Activated CD8-positive, alpha-beta memory T cell treated with anti-CD3 and anti-CD28 coated beads for 48 hours (primary cell): ENCODE measurements at regions not wholly inside any gene's neighbourhood (a gene's known extent, or its start where the extent isn't known, plus 50 kb on each side); places are given as distances from the start of the nearest gene placed in this dataset.

Source experiments
- DNase-seq, 3 experiments: peaks; one replicate each; pipeline ENCODE4 v3.0.0-alpha.2; 2020; ENCODE audit warnings: low read depth in 2 of 3, low spot score in 2 of 3

DNA sequence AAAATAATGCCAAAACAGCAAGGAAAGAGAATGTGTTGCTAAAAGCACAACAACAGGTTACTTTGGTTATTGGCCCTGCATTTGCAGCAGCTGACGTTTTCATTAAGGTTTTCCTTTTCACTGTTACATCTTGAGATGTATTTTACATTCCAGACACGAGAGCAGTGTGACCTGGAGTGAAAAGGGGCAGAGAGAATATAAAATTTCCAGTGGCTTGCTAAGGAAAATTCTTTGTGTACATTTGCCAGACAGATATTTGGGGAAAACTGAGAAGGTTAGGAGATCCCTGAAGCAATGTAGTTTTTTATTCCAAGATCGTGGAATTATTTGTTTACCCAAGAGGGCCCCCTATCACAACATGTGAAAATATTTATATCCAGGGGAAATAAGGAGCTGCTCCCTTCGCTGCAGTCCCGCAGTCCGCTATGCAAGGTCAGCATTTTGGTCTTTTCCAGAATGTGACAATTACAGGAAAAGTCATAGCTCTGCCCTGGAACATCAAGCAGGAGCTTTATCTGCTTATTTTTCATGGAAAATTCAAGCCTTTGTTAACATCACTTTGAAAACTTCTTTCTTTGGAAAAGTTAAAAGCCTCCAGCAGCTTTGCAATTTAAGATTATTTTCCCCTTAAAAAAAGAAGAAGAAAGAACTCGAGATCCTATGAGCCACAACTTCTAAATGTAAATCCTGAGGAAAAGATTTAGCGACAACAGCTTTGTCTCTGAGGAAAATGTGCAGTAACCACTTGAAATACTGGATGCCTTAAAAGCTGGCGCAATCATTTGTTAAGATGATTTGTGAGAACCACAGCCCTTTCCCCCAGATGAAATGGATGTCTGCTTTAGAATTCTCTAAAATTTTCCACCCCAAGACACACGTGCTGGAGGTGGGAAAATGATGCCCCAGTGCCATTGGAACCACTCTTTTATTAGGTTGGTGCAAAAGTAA, 256.4 kb upstream of the TPM1 start:
- DNase-seq = no peak

DNA sequence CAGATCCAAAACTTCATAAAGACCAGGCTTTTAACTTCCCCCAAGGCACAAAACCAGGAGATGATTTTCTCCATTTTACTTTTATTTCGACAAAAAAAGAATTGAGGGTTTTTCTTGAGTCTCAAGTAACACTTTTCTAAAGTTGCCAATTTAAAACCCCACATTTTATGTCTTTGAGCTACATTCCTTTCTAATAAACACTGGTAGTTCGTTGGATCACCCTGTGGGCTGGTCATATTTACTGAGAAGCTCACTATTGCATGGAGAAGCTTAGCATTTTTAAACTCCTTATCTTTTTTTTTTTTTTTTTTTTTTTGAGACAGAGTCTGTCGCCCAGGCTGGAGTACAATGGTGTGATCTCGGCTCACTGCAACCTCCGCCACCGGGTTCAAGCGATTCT, 255.1 kb upstream of the TPM1 start:
- DNase-seq = no peak

DNA sequence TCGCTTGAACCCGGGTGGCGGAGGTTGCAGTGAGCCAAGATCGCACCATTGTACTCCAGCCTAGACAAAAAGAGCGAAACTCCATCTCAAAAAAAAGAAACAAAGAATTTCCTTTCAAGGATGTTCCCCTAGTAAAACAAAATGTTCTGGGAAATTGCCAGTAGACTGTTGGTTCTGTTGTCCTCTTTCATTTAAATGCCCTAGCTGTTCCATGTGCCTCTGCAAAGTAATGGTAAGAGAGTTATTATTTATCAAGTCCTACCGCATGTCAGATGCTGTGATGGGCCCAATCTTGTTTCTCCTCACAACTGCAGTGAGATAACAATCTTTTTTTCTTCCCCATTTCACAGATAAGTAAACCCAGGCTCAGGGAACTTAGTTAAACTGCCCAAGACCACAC, 254.3 kb upstream of the TPM1 start:
- DNase-seq = no peak

DNA sequence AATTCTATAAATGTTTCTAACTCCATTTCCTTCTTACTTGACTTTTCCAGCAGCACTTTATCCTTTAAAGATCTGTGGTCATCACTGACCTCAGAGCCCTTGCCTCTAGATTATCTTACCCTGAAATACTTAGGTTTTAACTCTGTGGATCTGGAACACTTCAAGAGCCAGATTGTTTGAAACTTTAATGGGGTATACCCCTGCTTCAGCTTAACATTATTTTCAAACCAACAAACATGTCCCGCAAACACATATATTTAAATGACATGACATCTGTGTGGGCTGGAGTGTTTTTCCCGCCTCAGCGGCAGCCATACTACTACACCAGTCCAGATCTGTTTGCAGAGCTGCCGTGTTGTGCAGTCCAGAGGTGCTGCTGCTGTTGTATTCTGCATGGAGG, 252.0 kb upstream of the TPM1 start:
- no peak for DNase-seq

DNA sequence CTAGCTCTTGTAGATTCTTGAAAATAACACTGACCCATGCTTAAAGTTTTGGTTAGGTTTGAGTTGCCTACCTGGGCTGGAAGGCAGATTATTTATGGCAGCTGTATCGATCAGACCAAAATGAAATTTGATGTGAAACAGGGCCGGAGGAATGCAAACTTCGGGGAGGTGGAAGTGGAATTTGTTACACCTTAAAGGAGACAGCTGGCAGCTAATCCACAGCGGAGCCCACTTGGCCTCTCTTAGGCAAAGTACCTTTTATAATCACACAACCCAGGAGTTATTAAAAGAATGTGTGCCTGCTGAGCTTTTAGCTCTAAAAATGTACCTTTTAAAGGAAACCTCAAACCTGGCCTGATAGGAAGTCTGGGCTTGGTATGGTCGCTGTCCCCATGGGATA, 250.9 kb upstream of the TPM1 start:
- DNase-seq = no peak

DNA sequence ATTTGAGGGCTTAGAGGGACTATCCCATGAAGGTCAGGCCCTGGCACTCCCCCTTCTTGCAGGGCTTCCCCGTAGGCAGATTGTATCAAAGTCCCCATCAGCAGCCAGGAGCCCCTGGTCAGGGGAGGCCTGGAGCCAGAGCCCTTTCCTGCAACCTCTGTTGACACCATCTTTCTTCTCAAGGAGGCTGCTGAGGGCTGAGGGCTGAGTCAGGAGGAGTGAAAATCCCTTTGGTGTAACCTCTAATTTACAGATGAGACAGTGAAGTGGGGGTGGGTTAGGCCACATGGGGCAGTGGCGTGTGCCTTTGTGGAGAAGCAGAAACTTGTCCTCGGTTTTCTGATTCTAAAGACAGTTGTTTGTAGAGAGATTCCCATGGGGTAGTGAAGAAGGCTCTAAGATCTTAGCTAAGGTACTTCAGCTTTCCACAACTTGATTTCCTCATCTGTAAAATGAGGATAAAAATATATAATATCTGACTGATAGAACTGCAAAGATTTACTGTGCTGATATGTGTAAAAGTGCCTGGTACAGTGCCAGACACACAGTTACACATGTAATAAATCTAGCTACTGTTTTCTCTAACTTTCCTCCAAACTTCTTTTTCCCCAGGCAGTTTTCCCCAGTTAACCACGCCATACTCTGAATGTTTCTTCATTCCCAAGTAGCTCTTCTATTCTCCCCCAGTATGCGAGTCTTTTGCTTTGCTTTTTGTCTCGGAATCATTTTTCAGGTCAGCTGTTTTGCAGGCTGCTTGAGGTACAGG, 249.4 kb upstream of the TPM1 start:
- DNase-seq = no peak

DNA sequence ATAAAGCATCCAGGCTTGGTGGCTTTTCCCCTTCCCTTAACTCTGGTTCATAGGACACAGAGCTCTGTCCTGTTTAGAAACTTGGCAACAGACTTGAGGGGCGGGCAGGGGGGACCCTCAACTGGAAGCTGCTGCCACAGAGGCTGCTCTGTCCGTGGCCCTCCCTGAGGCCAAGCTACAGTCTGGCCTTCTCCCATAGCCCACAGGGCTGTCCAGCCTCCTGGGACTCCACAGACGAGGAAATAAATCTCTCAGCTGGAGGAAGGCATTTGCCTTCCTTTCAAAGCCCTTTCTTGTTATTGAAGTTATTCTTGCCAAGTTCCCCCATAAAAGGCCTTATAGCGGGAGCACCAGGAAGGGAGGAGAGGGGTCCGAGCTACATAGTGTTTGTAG, 248.8 kb upstream of the TPM1 start:
- no peak for DNase-seq

DNA sequence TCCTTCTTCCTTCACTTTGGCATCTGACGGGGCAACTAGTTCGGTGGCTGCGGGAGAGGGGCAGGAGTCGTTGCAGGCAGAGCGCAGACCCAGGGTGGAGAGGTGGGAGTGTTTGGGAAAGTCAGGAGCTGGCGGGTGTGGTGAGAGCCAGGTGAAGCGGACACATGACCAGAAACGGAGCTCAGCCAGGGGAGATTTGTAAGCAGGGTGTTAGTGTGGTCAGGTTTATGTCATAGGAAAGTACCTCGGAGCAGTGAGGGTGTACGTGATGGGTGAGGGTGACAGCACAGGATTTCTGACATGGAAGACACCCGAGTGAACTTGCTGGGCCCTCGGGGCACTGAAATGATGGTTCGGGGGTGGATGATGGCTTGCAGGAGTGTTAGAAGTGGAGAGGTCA, 247.4 kb upstream of the TPM1 start:
- DNase-seq = no peak

DNA sequence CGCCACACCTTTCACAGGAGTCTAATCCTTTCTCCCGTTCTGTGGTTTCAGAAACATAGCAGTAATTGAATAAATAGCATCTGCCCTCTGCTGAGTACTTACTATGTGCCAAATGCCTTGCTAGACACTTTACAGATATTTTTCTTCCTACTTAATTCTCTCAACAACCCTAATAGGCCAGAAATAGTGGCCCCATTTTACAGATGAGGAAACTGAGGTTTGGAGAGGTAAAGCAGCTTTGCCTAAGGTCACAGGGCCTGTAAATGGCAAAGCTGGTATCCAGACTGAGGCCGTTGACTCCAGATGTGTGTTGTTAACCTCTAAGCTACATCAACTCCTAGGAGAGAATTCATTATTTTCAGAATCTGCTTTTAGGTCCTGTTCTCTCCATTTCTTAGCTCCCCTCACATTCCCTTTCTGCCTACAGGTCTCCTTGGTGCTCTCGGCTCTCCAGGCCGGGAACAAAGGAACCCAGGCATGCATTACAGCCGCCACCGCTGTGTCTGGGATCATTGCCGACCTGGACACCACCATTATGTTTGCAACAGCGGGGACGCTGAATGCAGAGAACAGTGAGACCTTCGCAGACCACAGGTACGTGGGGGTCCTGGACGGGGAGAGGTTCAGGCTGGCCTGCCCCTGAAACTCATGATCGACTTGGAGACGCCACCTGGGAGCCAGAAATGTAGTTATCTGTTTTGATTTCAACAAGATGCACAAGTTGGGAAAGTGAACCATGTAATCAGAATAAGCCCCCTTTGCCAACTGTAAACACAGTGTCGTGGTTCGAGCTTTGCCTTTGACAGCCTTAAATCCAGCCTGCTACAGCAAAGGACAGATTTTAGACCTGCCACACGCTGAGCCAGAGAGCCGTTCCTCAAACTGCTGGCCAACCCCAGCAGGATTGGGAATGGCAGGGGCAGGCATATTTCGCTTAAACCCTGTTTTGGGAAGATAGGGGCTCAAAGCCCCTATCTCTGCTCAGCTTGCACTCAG, 246.5 kb upstream of the TPM1 start:
- no peak for DNase-seq

DNA sequence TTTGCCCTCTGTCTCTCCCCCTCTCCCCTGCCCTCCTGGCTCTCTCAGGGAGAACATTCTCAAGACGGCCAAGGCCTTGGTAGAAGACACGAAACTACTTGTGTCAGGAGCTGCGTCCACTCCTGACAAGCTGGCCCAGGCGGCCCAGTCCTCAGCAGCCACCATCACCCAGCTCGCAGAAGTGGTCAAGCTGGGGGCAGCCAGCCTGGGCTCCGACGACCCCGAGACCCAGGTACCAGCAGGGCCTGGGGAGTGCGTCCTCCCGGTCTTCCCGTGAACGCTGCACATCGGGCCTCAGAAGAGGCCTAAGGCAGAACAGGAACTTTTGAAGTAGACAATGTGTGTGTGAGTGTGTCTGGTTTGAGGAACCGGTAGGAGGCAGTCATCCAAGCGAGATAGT, 245.4 kb upstream of the TPM1 start:
- DNase-seq = no peak

DNA sequence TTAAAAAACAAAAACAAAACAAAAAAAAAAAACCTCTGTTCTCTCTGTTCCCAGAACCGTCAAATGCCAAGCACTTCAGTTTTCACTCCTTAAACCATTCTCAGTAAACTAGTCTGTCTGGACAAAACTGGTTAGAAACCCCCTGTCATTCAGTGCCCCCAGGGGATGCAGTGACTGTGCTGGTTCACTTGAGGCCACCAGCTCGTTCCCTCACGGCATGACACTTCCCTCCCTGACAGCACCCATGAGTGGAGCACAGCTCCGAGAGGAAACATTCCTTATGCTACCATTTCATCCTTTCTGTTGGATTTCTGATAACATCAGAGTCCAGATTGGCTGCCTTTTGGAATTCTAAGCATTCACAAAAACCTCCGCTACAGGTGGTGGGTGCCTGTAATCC, 244.0 kb upstream of the TPM1 start:
- no peak for DNase-seq

DNA sequence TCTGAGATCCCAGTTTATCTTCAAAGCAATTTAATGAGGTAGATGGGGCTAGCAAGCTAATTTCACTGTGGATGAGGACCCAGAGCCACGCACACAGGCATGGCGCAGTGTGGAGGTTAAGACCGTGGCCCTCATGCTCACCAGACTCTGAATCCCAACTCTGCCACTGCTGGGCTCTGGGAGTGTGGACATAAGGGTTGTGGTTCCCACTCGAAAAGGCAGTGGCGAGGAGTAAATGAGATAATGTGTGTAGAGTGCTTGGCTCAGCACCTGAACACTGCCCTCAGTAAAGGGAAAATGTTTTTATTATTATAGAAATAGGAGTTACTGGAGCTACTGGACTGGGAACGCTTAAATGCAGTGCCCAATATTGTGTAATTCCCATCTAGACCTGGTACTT, 243.5 kb upstream of the TPM1 start:
- no peak for DNase-seq

DNA sequence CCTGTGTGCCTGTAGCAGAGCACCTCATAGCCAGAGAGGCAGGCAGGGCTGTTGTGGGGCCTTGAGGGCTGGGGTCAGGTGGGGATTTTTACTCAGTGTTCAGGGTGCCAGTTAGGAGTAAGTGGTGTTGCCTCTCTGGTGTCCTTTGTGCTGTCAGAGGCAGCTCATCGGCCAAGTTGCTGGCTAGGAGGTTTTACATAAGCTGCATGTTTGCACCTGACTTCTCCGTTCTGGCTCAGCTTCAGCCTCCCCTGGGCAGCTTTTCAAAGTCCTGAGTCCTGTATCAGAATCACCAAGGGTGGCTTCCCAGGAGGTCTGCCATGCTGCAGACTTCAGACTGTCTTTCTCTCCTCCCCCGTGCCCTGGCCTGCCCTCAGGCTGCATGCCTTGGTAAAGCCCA, 242.6 kb upstream of the TPM1 start:
- no peak for DNase-seq

DNA sequence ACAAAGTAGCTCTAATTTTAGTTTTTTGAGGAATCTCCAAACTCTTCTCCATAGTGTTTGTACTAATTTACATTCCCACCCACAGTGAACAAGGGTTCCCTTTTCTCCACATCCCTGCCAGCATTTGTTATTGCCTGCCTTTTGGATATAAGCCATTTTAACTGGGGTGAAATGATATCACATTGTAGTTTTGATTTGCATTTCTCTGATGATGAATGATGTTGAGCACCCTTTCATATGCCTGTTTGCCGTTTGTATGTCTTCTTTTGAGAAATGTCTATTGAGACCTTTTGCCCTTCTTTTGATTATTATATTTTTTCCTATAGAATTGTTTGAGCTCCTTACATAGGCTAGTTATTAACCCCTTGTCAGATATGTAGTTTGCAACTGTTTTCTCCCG, 239.9 kb upstream of the TPM1 start:
- DNase-seq = no peak

DNA sequence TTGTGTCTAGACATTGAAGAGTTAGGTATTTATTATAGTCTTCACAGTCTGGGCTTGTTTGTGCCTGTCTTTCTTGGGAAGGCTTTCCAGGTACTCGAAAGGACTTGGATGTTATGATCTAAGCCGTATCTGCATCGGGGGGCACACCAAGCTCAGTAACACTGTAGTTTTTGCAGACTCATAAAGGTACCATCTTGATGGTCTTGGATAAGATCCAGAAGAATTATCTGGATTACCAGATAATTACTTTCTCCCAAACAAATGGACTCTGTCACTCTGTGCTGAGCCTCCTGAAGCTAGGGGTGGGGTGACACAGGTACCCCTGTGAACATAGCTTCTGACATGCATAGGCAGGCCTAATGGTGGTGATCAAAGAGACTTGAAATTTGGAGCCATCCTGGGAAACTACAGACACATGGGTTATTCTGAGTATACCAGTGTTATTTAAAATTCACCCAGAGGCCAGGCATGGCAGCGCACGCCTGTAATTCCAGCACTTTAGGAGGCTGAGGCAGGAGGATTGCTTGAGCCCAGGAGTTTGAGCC, 238.6 kb upstream of the TPM1 start:
- DNase-seq = no peak

DNA sequence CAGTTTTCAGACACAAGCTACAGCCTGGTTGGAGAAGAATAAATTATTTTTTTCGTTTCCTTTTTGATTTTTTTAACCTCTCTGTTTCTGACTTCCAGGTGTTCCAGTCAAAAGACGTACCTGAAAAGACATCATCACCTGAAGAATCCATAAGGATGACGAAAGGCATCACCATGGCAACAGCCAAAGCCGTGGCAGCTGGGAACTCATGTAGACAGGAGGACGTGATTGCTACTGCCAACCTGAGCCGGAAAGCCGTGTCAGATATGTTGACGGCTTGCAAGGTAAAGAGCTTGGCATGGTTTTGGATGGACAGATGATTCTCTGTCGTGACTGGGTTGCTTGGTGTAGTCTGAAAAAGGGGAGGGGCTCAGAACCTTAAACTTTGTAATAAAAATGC, 237.0 kb upstream of the TPM1 start:
- DNase-seq = no peak

DNA sequence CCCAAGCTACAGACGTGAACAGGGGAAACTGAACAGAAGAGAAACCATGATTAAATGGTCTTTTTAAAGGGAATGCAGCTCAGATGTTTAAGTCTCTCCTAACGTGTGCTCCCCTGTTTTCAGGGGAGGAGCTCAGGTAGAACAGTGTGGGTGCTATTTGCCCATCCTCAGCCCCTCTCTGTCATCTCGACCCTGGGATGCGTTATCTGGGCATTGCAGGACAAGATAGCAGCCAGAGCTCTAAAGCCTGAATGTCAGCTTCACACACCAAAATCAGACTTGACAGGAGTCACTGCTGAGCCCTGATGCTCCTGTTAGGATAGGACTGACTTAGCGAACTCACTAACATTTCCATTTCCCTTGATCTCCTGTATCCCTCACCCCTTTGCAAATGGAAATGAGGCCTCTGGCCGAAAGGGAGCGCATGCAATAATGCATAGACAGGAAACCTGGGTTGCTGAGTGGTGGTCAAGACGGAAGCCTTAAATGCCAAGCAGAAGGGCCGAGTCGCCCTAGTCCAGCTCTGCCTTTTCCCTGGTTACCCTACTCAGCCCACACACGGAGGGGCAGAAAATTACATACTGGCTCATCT, 234.9 kb upstream of the TPM1 start:
- DNase-seq = no peak

DNA sequence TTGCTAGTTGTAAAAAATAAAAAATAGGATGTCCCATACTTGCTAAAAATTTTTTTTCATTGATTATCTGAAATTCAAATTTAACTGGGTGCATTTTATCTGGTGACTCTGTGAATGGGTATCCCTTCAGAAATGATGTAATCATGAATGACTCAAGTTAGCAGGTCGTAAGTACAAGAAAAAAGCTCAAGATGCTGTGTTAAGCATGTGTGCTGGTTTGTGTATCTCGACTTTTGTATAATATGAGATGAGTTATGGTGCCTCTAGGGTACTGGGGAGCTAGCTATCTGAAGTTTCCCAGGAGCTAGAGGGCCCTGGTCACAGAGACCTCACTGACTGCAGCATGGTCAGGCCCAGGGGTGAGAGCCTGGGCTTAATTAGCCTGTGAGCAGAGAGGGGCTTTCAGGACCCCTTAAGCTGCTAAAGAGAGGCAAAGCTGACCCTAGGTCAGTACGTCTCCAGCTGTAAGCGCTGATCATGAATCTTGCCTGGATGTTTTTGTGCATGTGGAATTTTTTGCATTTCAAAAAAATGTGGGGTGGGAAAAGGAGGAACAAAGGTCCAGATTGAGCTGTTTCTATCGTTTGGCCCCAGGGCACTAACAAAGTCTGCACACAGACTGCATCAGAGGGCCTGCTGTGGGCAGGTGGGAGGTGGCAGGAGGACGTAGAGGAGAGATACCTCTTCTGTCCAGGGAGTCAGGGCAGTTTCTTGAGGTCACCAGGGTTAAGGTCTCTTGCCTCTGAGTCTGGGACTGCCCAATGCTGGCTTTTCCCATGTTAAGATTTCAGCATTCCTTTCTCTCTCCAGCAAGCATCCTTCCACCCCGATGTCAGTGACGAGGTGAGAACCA, 233.2 kb upstream of the TPM1 start:
- DNase-seq = no peak

DNA sequence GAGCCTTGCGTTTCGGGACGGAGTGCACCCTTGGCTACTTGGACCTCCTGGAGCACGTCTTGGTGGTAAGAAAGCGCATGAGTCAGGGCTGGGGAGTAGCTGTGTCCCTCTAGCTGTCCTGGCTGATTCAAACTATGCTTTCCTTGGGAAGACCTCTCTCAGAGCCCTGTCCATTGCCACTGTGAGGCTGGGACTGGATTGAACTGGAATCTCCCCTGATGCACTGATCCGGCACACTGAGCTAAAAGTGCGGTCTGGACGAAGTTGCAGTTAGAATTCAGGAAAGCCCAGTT, 232.6 kb upstream of the TPM1 start:
- DNase-seq = no peak

DNA sequence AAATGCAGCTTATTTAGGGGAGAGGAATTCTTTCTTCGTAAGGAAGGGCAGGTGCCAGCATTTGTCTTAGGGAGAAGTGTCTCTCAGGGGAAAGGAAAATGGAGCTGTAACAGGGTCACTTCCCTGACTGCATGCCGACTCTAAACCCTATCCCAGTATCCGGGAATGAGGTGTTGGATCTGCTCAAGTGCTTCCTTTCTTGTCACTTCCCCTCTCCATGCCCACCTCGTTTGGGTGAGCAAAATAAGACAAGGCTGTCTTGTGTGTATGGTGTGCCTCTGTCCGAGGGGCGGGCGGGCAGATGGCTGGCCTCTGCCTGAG, 230.1 kb upstream of the TPM1 start:
- DNase-seq = no peak
